ENCODE measurements at regions not wholly inside any gene's neighbourhood (a gene's known extent, or its start where the extent isn't known, plus 50 kb on each side); places are given as distances from the start of the nearest gene placed in this dataset.

GRCh38 chr12:78611504-78611903 is 253.1 kb upstream of the SYT1 start:
- no peak for TF ChIP-seq MAFK (IDR thresholded peaks at IDR 0.05; ENCODE audit: partially characterized antibody)
- TF ChIP-seq RCOR1 (IDR thresholded peaks at IDR 0.05; ENCODE audit: low read depth, low read length): no peak
- no peak for TF ChIP-seq CTCF (IDR thresholded peaks at IDR 0.05)
- TF ChIP-seq POLR2A (IDR thresholded peaks at IDR 0.05; ENCODE audit: low read length): no peak
- no peak for TF ChIP-seq CBX2 (IDR thresholded peaks at IDR 0.05; ENCODE audit: borderline replicate concordance, low read depth)
- TF ChIP-seq RFX5 (IDR thresholded peaks at IDR 0.05): no peak
- TF ChIP-seq TP53 (CRISPR knock-in tag; IDR thresholded peaks at IDR 0.05): no peak
- no peak for TF ChIP-seq KDM1A (IDR thresholded peaks at IDR 0.05; ENCODE audit: low read depth)
